ENCODE measurements at regions not wholly inside any gene's neighbourhood (a gene's known extent, or its start where the extent isn't known, plus 50 kb on each side); places are given as distances from the start of the nearest gene placed in this dataset.
"Not testable (repeated sequence)": the region's sequence is repeated elsewhere in the genome, so short reads cannot be mapped to it uniquely, and the experiment has no call there.

DNA sequence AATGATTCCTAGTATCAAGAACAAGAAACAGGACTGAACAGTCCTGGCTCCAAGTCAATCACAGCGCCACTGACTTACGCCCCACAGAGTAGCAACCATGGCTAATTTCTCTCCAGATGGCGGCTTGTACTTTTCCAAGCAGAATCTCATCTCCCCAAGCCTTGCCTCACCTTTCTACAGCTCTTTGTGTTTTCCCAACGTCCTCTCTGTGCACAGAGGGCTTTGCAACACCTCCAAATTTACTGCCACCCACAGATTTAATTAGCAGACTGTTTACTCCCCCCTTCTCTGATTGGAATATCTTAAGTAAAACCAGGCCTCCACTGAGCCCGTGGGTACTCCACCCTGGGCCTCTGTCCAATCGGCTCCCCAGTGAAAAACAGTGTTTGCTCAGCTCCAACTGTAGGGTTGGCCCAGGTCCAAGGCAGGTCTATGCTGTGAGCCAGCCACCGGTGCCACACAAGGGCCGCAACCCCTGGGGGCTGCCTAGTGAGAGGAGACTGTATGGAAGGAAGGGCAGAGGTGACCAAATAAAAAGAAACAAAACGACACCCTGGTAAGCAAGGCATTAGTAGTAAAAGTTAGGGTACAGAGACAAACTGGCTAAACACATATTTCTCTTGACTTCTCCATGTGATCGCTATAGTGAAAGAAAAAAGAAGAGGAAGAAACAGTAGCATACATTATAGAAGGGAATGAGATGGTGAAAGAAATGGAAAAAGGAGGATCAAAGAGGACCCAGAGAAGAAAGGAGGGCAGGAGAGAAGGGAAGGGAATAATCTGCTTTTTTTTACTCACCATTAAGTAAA lies 128.4 kb upstream of the SOD1 start:
- DNase-seq = no peak

DNA sequence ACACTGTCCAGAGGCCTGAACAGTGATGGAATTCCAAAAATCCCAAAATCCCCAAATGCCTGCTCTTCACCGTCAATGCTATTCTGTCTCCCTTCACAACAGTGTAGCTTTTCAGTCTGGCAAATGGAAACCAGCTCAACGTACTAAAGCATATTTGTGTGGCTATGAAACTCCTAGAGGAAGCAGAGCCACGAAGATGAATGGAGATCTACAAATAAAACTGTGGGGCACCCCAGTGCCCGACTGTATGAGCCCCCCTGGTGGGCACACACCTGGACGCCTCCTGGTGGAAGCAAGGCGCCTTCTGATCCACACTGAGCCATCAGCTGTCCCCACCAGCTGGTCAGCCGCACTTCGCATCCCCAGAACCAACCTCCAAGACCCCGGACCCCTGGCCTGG lies 129.1 kb upstream of the SOD1 start:
- DNase-seq = no peak

DNA sequence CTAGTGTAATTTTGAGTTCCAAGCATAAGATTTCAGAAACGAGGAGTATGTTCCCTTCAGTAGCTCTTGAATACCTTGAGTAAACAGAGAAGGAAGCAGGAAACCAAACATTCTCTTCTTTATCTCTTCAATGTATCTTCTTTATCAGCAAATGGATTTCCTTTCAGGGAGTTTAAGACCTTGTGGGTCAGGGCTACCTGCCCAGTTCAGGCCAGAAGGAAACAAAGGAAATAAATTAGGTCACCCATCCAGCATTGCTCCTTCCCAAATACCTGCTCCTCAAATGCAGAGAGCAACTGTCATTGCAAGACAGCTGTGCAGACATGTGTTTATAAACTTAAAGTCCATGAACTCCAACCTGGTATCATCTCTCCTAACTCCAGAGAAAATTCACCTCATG lies 130.1 kb upstream of the SOD1 start:
- no peak for DNase-seq

DNA sequence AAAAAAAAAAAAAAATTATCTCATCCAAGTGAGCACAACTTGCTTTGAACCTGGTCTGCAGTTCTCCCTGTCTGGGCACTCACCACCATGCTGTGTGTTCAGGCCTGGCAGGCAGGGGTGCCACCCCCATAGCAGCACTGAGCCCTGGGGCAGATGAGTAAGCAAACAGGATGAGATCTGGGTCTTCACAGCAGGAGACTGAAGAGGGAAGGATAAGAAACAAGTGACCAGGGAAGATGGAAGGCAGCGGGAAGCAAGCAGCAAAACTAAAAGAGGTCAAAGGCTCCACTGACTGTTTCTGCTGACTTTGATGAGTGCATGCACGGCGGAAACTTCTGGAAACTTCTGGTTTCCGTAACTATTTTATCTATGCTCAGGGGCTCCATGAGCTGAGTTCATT lies 133.5 kb upstream of the SOD1 start:
- no peak for DNase-seq

DNA sequence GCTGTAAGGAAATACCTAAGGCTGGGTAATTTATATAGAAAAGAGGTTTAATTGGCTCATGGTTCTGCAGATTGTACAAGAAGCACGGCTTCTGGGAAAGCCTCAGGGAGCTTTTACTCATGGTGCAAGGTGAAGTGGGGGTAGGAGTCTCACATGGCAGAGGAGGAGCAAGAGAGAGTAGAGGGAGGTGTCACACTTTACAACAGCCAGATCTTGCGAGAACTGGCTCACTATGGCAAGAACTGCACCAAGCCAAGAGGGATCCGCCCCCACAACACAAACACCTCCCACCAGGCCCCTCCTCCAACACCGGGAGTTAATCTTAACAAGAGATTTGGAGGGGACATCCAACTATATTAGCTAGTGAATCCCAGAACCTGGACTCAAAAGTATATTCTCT lies 135.4 kb upstream of the SOD1 start:
- DNase-seq = no peak

DNA sequence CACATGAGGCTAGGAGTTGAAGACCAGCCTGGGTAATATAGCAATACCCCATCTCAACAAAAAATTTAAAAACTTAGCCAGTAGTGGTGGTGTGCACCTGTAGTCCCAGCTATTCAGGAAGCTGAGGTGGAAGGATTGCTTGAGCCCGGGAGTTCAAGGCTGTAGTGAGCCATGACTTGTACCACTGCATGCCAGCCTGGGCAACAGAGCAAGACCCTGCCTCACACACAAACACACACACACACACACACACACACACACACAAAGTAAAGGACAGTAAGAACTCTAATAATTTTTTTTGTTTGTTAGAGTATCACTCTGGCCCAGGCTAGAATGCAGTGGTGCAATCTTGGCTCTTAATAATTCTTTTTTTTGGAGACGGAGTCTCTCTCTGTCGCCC lies 138.0 kb upstream of the SOD1 start:
- DNase-seq = no peak

- no peak for DNase-seq
These were observed 138.9 kb upstream of the SOD1 start for GRCh38 chr21:31520561-31521098.

DNA sequence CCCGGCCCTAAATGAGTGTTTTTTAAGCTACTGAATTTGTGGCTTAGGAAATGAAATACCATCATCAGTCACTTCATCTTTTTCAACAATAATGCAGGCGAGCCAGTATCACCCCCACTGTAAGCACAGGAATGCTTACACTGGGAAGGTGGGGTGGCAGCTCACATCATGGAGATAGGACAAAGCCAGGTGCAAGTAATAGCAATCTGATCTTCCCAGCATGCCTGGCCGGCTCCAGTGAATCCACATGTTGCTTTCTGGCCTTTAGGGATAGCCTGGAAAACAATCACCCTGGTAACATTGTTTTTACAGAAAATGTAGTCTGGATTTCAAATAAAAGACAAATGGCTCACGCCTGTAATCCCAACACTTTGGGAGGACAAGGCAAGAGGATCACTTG lies 140.9 kb upstream of the SOD1 start:
- no peak for DNase-seq

- DNase-seq = no peak
These were observed 141.7 kb upstream of the SOD1 start for GRCh38 chr21:31517664-31518414.

DNA sequence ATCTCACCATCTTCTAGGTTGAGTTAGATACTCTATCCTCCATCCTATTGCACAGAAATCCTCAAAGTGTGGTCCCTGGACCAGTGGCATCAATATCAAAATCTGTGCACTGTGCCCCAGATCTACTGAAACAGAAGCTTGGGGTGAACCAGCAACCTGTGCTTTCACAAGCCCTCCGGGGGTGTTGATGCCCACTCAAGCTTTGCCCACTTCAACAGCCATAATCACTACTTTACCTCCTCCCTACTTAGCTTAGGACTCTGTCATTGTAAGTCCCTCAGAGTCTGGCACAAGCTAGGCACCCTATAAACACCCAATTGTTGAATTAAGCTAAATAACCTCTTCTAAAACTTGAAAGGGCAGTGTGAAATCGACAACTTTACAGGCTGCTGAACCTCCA lies 144.2 kb upstream of the SOD1 start:
- DNase-seq = no peak

- peak in 1 of 5 experiments; percentile 40 for DNase-seq
These were observed 144.9 kb upstream of the SOD1 start for GRCh38 chr21:31514598-31514997.

DNA sequence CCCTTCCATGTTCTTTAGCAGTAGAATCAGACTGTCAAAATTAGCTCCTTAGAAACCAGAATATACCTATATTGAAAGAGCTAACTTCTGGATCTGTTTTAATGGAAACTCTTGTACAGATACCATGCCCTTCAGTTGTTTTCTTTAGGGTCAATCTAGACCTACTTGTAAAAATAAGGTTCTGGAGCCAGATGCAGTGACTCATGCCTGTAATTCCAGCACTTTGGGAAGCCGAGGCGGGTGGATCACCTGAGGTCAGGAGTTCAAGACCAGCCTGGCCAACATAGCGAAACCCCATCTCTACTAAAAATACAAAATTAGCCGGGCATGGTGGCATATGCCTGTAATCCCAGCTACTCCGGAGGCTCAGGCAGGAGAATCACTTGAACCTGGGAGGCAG lies 146.0 kb upstream of the SOD1 start:
- not testable (repeated sequence) for DNase-seq

DNA sequence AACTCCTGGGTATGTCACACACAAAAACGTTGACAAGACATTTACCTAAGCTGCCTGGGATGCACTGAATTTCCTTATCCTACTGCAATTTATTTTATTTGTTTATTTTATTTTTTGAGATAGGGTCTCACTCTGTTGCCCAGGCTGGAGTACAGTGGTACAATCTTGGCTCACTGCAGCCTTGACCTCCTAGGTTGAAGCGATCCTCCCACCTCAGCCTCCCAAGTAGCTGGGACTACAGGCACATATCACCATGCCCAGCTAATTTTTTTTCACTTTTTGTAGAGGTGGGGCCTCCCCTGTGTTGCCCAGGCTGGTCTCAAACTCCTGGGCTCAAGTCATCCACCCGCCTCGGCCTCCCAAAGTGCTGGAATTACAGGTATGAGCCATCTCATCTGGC lies 147.5 kb upstream of the SOD1 start:
- DNase-seq = not testable (repeated sequence)

DNA sequence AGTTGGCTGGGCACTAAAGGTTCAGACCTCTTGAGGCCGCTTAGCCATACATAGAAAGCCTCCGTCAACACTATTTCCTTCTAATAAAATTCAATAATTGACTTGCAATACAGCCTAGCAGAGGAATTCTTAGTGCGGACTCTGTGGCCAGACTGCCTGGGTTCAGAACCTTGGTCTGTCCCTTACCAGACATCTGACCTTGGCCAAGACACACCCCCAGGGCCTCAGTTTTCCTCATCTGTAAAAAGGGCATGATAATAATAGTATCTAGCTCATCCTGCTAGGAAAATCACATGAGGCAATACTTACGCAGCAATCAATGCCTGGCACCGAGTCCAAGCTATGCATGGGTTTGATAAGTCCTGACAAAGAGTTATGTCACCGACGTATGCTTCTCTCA lies 148.2 kb upstream of the SOD1 start:
- no peak for DNase-seq

DNA sequence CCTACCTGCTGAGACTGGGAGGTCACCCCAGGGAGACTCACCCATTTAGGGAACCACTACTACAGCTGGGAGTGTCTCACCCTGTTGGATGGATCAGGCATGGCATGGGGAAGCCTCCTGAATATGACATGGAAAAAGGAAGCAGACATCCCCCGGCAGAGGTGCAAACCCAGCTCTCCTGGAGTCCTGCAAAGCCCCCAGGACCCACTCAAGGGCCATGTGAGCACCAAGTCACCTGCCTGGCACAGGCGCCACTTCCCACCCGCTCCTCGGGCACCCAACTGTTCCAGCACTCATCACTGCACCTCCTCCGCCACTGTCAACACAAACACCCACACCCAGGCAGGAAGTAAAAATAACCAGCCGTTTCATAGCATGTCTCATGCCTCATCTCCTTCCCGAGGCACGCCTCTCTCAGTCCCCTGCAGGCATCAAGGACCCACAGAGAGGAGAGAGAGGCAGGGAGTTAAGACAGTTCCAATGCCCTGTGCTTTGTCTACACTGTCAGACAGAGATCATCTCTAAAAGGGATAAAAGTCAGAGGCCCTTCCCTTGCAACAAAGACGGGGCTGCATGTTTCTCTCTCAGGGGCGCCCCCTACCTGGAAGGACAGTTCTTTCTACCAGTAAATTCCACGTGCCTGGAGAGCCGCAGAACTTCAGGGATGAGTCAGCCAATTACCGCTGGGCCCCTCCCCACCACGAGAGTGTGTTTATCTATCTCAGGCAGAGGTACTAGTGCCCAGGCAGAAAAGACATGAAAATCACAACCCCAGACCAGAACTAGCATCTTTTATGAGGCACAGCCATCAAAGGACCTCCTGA lies 150.1 kb upstream of the SOD1 start:
- peak; percentile 29 to 94 (median 49) for DNase-seq

DNA sequence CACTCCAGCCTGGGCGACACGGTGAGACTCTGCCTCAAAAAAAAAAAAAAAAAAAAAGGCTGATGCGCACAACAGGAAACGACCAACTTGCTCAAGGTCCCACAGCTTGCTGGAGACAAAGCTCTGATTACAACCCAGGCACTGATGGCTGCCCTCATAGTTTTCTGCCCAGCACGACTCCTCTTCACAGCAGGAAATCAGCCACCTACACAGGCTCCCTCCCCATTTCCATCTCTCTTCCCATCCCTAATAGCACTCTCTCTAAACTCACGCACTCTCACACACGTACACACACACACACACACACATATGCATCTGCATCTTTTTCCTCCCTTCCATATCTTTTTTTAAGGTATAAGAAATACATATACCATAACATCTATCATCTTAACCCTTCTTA lies 153.5 kb upstream of the SOD1 start:
- DNase-seq = peak in 1 of 5 experiments; percentile 67

DNA sequence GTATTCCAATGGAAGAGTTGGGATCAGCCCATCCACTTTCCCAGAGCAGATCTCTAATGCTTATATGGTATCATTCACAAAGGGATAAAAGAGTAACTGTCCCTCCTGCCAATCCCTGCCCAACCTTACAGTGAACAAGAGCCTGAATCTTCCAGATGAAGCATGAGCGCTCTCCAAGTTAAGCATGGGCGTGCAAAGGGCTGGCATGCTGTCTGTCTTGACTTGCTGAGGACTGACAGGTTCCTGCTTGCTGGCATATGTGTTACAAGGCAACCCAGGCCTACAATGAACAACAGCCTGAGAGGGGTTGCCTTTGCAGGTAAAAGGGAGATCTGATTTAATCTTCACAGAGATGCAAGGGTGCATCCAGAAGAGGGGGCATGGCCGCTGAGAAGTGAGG lies 155.6 kb upstream of the SOD1 start:
- DNase-seq = no peak

DNA sequence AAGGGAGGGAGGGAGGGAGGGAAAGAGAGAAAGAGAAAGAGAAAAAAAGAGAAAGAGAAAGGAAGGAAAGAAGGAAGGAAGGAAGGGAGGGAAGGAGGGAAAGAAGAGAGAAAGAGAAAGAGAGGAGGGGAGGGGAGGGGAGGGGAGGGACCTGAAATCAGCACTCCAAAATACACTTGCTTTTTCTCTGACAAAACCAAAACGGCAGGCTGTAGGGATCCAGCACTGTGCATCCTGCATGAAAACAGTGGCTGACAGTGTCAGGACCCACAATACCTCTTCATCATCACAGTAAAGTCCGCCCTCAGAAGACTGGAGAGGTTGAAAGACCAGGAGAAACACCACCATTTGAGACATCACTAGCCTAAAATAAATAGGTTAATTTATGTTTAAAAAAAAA lies 156.0 kb upstream of the SOD1 start:
- no peak for DNase-seq

DNA sequence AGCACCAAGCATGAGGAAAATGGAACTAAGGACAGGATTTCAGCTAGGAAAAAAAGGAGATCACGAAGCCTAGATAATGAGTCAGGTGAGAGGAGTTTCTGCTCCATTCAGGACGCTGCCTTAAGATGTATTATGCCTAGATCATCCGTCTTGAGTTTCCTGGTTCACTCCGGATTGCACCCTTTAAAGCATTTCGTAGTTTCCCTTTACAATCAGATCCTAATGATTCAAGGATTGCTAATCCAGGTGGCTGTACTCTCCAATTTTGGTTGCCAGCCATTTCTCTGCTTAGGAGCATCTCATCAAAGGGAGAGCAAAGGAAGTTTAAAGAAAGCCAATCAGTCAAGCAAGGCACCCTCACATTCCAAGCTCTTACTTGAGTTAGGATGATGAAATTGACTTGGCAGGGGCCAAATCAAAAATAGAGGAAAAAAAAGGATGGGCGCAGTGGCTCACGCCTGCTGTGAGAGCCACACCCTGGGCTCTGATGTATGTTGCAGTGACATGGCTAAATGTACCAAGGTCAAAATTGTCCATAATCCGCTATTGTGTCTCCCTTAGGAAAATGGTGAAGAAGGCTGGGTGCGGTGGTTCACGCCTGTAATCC lies 156.9 kb upstream of the SOD1 start:
- DNase-seq = no peak

GRCh38 chr21:31501926-31502325 lies 157.6 kb upstream of the SOD1 start:
- no peak for DNase-seq

- no peak for DNase-seq
These were observed 156.9 kb upstream of the TIAM1 start for GRCh38 chr21:31500982-31501381.

DNA sequence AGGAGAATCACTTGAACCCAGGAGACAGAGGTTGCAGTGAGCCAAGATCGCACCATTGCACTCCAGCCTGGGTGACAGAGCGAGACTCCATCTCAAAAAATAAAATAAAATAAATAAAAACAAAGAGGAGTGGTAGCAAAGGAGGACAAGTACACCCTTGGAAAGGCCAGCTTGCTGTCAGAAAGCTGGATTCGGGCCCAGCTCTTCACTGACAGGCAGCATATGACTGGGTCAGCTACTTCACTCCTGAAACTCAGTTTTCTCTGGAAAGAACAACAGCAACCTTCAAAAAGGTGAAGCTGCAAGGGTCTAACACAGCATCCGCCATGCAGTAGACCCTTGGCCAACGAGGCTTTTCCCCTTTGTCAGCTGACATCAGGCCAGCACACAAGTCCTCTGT lies 156.0 kb upstream of the TIAM1 start:
- DNase-seq = no peak

DNA sequence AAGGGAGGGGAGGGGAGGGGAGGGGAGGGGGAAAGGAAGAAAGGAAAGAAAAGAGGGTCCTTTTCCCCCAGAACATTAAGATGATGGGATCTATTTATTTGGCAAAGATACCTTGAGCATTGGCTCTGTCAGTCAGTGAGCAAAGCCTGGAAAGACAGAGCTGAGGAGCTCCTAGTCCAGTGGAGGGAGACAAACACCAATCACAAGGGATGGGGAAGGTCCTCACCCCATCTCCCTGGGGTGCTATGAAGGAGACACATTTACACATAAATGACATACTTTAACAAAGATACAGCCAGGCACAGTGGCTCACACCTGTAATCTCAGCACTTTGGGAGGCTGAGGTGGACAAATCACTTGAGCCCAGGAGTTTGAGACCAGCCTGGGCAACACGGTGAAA lies 154.9 kb upstream of the TIAM1 start:
- no peak for DNase-seq

Measured in T-helper 2 cell (primary cell).